Esophagus muscularis mucosa (tissue), 3 donors: ENCODE measurements at regions not wholly inside any gene's neighbourhood (a gene's known extent, or its start where the extent isn't known, plus 50 kb on each side); places are given as distances from the start of the nearest gene placed in this dataset.

Source experiments
- CTCF ChIP-seq, 3 experiments: fragments of 200-600 bp in 2 of 3; fragments of 450-650 bp in 1 of 3; sonication (generic) in 2 of 3; IDR thresholded peaks; one replicate each; pipeline ENCODE4 v1.5.1; 2017 to 2019; ENCODE audit warnings: antibody characterized with exemption in 3 of 3, mild to moderate bottlenecking in 2 of 3, moderate library complexity in 1 of 3
- POLR2A ChIP-seq: fragments of 450-650 bp; IDR thresholded peaks from one replicate; pipeline ENCODE4 v1.6.1; 2017; ENCODE audit warnings: antibody characterized with exemption, moderate library complexity, mild to moderate bottlenecking, low read depth
- POLR2AphosphoS5 ChIP-seq, 2 donors: sonication (generic); formaldehyde crosslinking; IDR thresholded peaks; one replicate each; pipeline ENCODE4 v1.6.1; 2017; ENCODE audit warnings: antibody characterized with exemption in 2 of 2

DNA sequence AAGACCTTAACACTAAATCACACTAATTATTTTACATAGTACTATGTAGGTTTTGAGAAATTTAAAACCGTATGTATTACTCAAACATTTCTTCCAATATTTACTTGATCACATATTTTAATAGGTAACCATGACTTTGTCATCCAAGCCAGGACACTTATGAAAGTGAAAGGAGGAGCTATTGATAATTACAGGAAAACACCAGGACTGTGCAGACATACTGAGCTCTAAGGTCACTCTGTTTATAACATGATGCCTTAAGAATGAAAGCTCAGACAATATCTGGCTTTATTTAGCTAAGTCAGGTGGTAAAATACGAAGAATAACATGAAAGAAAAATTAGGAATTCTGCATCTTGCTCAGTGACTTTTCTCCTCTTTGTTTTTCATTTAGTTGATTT, 216.0 kb upstream of the NANOGP8 start:
- no peak for TF ChIP-seq CTCF (IDR thresholded peaks at IDR 0.05)
- TF ChIP-seq POLR2A, result no peak
- TF ChIP-seq POLR2AphosphoS5 (IDR thresholded peaks at IDR 0.05), result no peak
